Activated T-helper 1 cell treated with Interleukin-2 at 50 U/mL for 16 hours (primary cell): ENCODE measurements at regions not wholly inside any gene's neighbourhood (a gene's known extent, or its start where the extent isn't known, plus 50 kb on each side); places are given as distances from the start of the nearest gene placed in this dataset.
"Not testable (repeated sequence)": the region's sequence is repeated elsewhere in the genome, so short reads cannot be mapped to it uniquely, and the experiment has no call there.

ENCODE experiments used
- DNase-seq: peaks from one replicate; pipeline ENCODE4 v3.0.0-alpha.2; 2020; ENCODE audit warnings: low read depth

GRCh38 chr5:1588071-1588694 lies 64.4 kb upstream of the LPCAT1 start:
- not testable (repeated sequence) for DNase-seq

DNA sequence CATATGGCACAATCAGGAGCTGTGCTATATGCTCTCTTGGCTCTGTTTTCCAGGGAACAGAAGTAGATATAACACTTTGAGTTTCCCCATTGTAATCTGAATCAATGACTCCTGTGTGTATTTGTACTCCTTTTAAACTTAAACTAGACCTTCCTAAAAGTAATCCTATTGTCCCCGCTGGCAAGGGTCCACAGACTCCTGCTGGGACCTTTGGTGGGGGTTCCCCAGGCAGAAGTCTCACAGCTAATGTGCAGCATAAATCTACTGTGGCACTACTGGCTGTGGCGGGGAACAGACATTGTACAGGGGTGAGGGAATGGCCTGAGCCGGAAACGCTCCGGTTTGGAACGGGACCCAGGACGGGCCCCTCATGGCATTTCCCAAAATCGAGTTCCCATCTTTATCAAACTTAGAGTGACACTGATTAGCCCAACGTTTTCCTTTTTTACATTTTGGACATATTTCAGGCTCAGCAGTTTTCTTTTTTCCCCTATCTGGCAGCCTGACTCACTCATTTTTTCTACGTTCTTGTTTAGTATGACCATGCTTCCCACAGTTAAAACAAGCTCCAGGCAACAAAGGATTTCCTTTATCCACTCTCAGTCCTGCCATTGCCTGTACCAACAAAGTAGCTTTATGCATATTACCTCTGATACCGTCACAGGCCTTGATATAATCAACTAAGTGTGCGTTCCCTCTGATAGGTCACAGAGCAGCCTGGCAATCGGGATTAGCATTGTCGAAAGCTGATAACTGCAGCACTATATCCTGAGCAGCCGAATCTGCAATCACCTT lies 59.5 kb upstream of the LPCAT1 start:
- DNase-seq, result not testable (repeated sequence)

GRCh38 chr5:1579389-1579788 lies 55.6 kb upstream of the LPCAT1 start:
- DNase-seq, result not testable (repeated sequence)

DNA sequence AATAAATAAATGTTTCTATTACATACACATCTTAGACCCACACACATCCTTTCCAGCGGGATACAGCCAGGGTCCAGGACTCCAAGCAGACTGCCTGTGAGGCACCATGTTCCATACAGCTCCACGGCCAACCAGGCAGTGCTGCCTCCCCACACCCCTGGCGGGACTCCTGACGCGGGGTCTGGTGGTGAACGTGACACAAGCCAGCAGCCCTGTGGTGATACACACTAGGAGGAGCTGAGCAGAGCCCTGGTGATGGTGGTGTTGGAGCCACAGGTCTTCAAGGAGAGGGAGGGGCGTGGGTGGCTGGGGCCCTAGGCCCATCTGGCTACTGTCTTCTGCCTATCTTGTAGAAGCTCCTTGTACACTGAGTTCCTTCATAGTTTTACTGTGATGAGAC lies 53.1 kb upstream of the LPCAT1 start:
- DNase-seq, result not testable (repeated sequence)

DNA sequence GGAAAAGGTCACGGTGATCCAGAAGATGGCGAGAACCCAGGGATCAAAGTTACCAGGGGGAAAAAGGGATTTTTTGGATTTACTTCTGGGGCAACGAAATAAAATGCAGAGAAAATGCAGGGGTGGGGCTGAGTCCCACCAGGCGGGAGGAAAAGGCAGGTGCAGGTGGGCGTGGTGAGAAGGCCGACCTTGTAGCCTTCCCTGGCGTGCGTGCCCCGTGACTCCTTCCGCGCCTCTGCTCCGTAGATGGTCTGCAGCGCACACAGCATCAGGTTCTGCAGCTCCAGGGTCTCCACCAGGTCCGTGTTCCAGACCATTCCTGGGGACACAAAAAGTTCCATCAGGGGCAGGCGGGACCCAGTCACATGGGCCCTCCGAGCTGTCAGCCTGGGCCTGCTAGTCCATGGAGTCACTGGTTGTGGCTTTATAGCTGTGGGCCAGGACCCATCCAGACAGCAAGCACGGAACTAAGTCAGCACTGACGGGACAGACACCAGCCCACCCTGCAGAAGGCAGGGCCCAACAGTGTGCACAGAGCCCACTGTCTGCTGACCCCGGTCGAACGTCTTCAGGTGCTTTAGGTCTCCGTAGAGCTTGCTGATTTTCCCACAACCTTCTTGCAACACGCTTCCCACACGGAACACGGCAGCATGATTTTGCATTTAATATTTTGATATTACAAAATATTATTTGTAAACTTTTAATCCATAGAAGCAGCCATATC lies 52.4 kb upstream of the LPCAT1 start:
- DNase-seq, result not testable (repeated sequence)

- DNase-seq, result not testable (repeated sequence)
Observed at GRCh38 chr5:1575491-1575890, 51.7 kb upstream of the LPCAT1 start.

GRCh38 chr5:1574023-1574318 lies 50.2 kb upstream of the LPCAT1 start:
- not testable (repeated sequence) for DNase-seq

DNA sequence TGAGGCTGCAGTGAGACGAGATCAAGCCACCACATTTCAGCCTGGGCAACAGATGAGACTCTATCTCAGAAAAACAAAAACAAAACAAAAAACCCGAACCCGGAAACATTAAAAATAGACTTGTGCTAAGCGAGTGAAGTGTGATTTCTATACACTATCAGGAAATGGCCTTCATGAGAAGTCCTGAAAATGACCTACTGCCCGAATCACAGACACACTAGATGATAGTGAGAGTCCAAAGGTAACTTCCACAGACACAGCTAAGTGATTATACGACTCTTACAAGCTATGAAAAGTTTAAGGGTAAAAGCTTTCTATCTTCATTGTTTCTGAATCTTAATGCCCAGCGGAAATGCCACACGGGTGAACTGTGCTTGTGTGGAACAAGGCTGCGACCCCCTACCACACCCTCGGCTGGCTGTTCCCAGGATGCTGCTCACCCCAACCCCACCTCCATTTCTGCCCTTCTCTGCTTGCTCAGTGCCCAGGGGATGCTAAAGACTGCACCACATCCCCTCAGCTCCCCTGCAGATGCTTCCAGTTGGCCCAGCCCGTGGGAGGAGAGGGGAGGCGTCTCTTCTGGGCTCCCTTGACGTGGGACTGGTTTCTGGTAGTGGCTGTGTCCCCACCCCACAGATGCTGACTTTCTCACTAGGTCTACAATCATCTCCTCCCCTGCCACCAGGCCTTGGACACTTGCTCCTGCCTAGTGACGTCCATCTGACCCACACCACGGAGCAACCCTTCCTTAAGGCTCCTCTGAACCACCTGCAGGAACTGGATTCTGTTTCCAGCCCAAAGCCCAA lies 49.7 kb upstream of the LPCAT1 start:
- DNase-seq, result not testable (repeated sequence)
